ENCODE measurements at regions not wholly inside any gene's neighbourhood (a gene's known extent, or its start where the extent isn't known, plus 50 kb on each side); places are given as distances from the start of the nearest gene placed in this dataset.

- TF ChIP-seq POLR2A (IDR thresholded peaks at IDR 0.05) (no peak), CTCF (IDR thresholded peaks at IDR 0.05) (no peak)
Observed at GRCh38 chr17:34712481-34713195, 133.3 kb downstream of the TMEM132E start.

Measured in thyroid gland (tissue), 4 donors.